Lung (tissue), 11 donors: ENCODE measurements at regions not wholly inside any gene's neighbourhood (a gene's known extent, or its start where the extent isn't known, plus 50 kb on each side); places are given as distances from the start of the nearest gene placed in this dataset.

Source experiments
- ATAC-seq: fragments of 200-7000 bp; cut with Tn5 transposase; one replicate; pipeline ENCODE4 v1.9.1; 2020; ENCODE audit warnings: moderate number of reproducible peaks; ENCODE audit not compliant: insufficient read depth, low FRiP score
- DNase-seq, 3 donors: peaks; one replicate each; pipeline ENCODE4 v3.0.0-alpha.2; 2013 to 2017
- H3K27ac ChIP-seq, 2 donors: one replicate each; pipeline ENCODE4 v1.5.1; 2013; ENCODE audit warnings: mild to moderate bottlenecking in 2 of 2, moderate library complexity in 2 of 2, control low read depth in 1 of 2, inconsistent platforms in 1 of 2, low read depth in 1 of 2, low read length in 1 of 2
- H3K27me3 ChIP-seq, 3 donors: one replicate each; pipeline ENCODE4 v1.5.1; 2013; ENCODE audit warnings: low read length in 2 of 3; ENCODE audit not compliant: control insufficient read depth in 3 of 3, insufficient read depth in 3 of 3
- H3K36me3 ChIP-seq, 4 donors: one replicate each; pipeline ENCODE4 v1.5.1; 2013; ENCODE audit warnings: low read length in 4 of 4, mild to moderate bottlenecking in 1 of 4, moderate library complexity in 1 of 4; ENCODE audit not compliant: control insufficient read depth in 4 of 4, insufficient read depth in 4 of 4
- H3K4me1 ChIP-seq, 5 donors: one replicate each; pipeline ENCODE4 v1.5.1; 2013; ENCODE audit warnings: low read length in 5 of 5, mild to moderate bottlenecking in 2 of 5, moderate library complexity in 1 of 5; ENCODE audit not compliant: control insufficient read depth in 5 of 5, insufficient read depth in 5 of 5
- H3K4me3 ChIP-seq: one replicate; pipeline ENCODE4 v1.5.1; 2013; ENCODE audit warnings: mild to moderate bottlenecking, control low read depth, moderate library complexity
- H3K9ac ChIP-seq, 2 donors: one replicate each; pipeline ENCODE4 v1.5.1; 2013; ENCODE audit warnings: low read length in 2 of 2, control low read depth in 1 of 2; ENCODE audit not compliant: insufficient read depth in 1 of 2
- H3K9me3 ChIP-seq, 4 donors: one replicate each; pipeline ENCODE4 v1.5.1; 2013; ENCODE audit warnings: low read length in 3 of 4, mild to moderate bottlenecking in 1 of 4, moderate library complexity in 1 of 4; ENCODE audit not compliant: control insufficient read depth in 4 of 4, insufficient read depth in 3 of 4
- WGBS, 2 donors: extraction: QIAGEN DNeasy Blood & Tissue Kit; methylation state at CpG; one replicate each; pipeline ENCODE4 v1.1.7; 2013; 5-methylcytosine and 5-hydroxymethylcytosine counted together
- TF ChIP-seq, protein P1 (sequence below): IDR thresholded peaks from 2 replicates; pipeline ENCODE4 v1.5.1; 2012; ENCODE audit warnings: mild to moderate bottlenecking; ENCODE audit errors: control extremely low read depth, extremely low read depth
- donor health status: control.
- donor health status: control.
- donor health status: Bipolar disorder and iron deficiency.
- donor health status: healthy.
- donor health status: DM: yes; HTN: yes; CAD: no.

DNA sequence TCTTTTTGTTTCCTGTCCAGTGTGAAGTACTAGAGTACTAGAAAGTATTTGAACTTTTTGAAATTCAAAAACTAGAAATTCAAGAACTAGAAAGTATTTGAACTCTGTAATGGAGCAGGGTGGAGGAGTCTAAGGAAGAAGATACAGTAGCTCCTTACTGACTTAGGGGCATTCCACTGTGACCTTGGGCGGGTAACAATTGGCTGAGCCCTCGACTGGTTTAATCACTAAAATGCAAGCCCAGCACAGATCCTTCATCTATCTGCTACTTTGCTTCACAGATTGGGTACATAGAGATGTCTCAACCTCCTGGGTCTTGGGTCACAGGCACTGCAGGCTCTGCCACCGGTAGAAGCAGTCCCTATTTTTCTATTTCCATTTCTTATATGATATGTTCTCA lies 462.1 kb upstream of the AGTR1 start:
- no peak overlapping the region for H3K27ac ChIP-seq
- H3K27me3 ChIP-seq = no peaks in the 10 kb centered on the region
- WGBS, 2 donors = 78 to 87% methylated on average over 3 of the region's 3 CpGs
- no peaks in the 10 kb centered on the region for H3K36me3 ChIP-seq
- DNase-seq (no peak), ATAC-seq (no peak)
- TF ChIP-seq, protein P1, sequence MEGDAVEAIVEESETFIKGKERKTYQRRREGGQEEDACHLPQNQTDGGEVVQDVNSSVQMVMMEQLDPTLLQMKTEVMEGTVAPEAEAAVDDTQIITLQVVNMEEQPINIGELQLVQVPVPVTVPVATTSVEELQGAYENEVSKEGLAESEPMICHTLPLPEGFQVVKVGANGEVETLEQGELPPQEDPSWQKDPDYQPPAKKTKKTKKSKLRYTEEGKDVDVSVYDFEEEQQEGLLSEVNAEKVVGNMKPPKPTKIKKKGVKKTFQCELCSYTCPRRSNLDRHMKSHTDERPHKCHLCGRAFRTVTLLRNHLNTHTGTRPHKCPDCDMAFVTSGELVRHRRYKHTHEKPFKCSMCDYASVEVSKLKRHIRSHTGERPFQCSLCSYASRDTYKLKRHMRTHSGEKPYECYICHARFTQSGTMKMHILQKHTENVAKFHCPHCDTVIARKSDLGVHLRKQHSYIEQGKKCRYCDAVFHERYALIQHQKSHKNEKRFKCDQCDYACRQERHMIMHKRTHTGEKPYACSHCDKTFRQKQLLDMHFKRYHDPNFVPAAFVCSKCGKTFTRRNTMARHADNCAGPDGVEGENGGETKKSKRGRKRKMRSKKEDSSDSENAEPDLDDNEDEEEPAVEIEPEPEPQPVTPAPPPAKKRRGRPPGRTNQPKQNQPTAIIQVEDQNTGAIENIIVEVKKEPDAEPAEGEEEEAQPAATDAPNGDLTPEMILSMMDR = no peak
- no peaks in the 10 kb centered on the region for H3K9me3 ChIP-seq
- H3K4me3 ChIP-seq = no peak overlapping the region
- H3K4me1 ChIP-seq = peaks cover 0 to 12% (median 0%) of the 10 kb centered on the region in 5 donors
- no peak overlapping the region for H3K9ac ChIP-seq

- TF ChIP-seq, protein P1 = no peak
- no peak overlapping the region for H3K27ac ChIP-seq
- no peaks in the 10 kb centered on the region for H3K36me3 ChIP-seq
- H3K4me3 ChIP-seq = no peak overlapping the region
- no peaks in the 10 kb centered on the region for H3K9me3 ChIP-seq
- ATAC-seq (no peak), DNase-seq (no peak)
- H3K4me1 ChIP-seq = peaks cover 0 to 8% (median 0%) of the 10 kb centered on the region in 5 donors
- 77 to 90% methylated on average over 1 of the region's 1 CpG for WGBS, 2 donors
- H3K27me3 ChIP-seq = no peaks in the 10 kb centered on the region
- H3K9ac ChIP-seq = no peak overlapping the region
Measured at GRCh38 chr3:148238421-148238821, 459.3 kb upstream of the AGTR1 start.

DNA sequence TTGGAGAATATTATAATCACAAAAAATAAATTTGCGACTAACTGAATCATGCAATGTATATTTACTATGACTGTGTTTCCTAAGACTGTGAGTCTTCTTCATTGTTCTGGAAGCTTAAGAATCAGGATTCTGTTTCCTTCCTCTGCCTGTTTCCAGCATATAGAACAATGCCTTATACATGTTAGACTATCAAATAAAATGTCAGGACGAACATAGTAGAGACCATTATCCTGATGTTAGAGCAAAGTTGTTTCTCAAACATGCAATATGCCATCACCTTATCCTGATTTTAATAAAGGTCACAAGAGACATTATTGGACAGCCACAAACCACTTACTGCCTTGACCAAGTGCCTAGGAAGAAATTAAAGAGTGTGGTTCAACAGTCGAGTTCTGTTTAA lies 457.4 kb upstream of the AGTR1 start:
- Histone ChIP-seq H3K9me3 (no peaks in the 10 kb centered on the region), H3K36me3 (no peaks in the 10 kb centered on the region), H3K27me3 (no peaks in the 10 kb centered on the region), H3K4me1 (peaks cover 0 to 9% (median 0%) of the 10 kb centered on the region in 5 donors), H3K4me3 (no peak overlapping the region), H3K27ac (no peak overlapping the region), H3K9ac (no peak overlapping the region)
- 78 to 82% methylated on average over 3 of the region's 3 CpGs for WGBS, 2 donors
- ATAC-seq (no peak), DNase-seq (no peak)
- TF ChIP-seq, protein P1 = no peak

GRCh38 chr3:148243609-148244008 lies 454.1 kb upstream of the AGTR1 start:
- Histone ChIP-seq H3K36me3 (no peaks in the 10 kb centered on the region), H3K27me3 (no peaks in the 10 kb centered on the region), H3K9me3 (no peaks in the 10 kb centered on the region), H3K4me1 (peaks cover 0 to 9% (median 0%) of the 10 kb centered on the region in 5 donors), H3K27ac (no peak overlapping the region), H3K4me3 (no peak overlapping the region), H3K9ac (no peak overlapping the region)
- peak; percentile 17 to 74 (median 59) for DNase-seq
- WGBS, 2 donors = 44 to 81% methylated on average over 1 of the region's 1 CpG
- ATAC-seq = no peak
- TF ChIP-seq, protein P1 = no peak
